ENCODE measurements at regions not wholly inside any gene's neighbourhood (a gene's known extent, or its start where the extent isn't known, plus 50 kb on each side); places are given as distances from the start of the nearest gene placed in this dataset.

DNA sequence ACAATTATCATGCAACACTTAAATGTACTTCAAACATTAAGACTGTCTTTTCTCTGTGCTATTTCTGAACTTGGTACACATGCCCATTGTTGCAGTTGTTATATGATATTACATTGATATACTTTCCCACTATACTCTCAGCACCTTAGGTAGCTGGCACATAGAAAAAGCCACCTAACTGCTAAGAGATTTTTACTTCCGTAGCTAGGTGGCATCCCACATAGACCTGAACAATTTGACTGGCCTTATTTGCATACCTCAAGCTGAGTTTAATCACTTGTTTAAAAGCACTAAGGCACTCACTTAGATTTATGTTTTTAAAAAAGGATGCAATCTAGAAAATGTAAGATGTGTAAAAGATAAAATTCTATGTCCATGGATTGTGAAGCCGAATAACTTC, 194.2 kb downstream of the POU4F1 start:
- no peaks in the 10 kb centered on the region for H3K36me3 ChIP-seq (ENCODE audit: insufficient read depth, low read length)
- intact Hi-C loops (cut with DNase I, micrococcal nuclease), result no loop called here
- H3K9me3 ChIP-seq (ENCODE audit: control insufficient read depth in 1 of 2, insufficient read depth in 1 of 2, low read length in 2 of 2), result peaks cover 0 to 5% of the 10 kb centered on the region in 2 experiments
- DNase-seq, result no peak
- ChIA-PET POLR2A (no interaction called here), CTCF (no interaction called here)
- H3K4me1 Mint-ChIP-seq (ENCODE audit: low read depth), result no peaks in the 10 kb centered on the region
- no peak for ATAC-seq (ENCODE audit: poor library complexity)
- H3K9me3 Mint-ChIP-seq, result no peaks in the 10 kb centered on the region
- no peak overlapping the region for H3K27ac ChIP-seq (ENCODE audit: low read depth in 1 of 2, low read length in 2 of 2)
- H3K27me3 ChIP-seq (ENCODE audit: control insufficient read depth in 1 of 2, insufficient read depth in 2 of 2, low read length in 2 of 2), result no peaks in the 10 kb centered on the region
- no peak overlapping the region for H3K4me3 ChIP-seq (ENCODE audit: low read length)
- H3K36me3 Mint-ChIP-seq (ENCODE audit: low read depth), result no peaks in the 10 kb centered on the region
- H3K27me3 Mint-ChIP-seq, result peaks cover 9% of the 10 kb centered on the region
- H3K4me3 Mint-ChIP-seq, result no peak overlapping the region
- H3K4me1 ChIP-seq (ENCODE audit: insufficient read depth, low read length), result no peaks in the 10 kb centered on the region
- no peak overlapping the region for H3K27ac Mint-ChIP-seq
- TF ChIP-seq, protein P1, sequence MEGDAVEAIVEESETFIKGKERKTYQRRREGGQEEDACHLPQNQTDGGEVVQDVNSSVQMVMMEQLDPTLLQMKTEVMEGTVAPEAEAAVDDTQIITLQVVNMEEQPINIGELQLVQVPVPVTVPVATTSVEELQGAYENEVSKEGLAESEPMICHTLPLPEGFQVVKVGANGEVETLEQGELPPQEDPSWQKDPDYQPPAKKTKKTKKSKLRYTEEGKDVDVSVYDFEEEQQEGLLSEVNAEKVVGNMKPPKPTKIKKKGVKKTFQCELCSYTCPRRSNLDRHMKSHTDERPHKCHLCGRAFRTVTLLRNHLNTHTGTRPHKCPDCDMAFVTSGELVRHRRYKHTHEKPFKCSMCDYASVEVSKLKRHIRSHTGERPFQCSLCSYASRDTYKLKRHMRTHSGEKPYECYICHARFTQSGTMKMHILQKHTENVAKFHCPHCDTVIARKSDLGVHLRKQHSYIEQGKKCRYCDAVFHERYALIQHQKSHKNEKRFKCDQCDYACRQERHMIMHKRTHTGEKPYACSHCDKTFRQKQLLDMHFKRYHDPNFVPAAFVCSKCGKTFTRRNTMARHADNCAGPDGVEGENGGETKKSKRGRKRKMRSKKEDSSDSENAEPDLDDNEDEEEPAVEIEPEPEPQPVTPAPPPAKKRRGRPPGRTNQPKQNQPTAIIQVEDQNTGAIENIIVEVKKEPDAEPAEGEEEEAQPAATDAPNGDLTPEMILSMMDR (IDR thresholded peaks at IDR 0.05), result no peak

DNA sequence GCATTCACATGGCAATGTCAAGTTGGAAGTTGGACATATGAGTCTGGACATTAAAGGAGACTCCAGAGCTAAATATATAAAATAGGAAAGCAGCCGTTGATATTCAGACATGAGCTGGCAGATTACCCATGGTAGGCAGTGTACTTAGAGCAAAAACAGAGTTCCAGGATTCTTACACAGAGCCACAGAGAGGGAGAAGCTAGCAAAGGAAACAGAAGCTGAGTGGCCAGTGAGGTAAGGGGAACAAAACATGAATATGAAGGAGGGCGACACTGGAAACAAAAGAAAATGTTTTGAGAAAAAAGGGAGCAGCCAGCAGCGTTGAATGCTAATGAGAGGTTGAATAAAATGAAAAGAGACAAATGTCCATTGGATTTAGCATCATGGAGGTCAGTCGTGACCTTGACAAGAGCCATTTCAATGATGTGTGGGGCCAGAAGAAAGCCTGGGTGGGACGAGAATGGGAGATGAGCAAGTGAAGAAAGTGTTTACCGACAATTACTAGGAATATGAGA, 198.4 kb downstream of the POU4F1 start:
- no peak overlapping the region for H3K4me3 Mint-ChIP-seq
- no peaks in the 10 kb centered on the region for H3K9me3 ChIP-seq (ENCODE audit: control insufficient read depth in 1 of 2, insufficient read depth in 1 of 2, low read length in 2 of 2)
- TF ChIP-seq, protein P1 (IDR thresholded peaks at IDR 0.05), result no peak
- DNase-seq (no peak), ATAC-seq (ENCODE audit: poor library complexity) (no peak)
- no peaks in the 10 kb centered on the region for H3K27me3 ChIP-seq (ENCODE audit: control insufficient read depth in 1 of 2, insufficient read depth in 2 of 2, low read length in 2 of 2)
- intact Hi-C loops (cut with DNase I, micrococcal nuclease), result no loop called here
- peaks cover 14% of the 10 kb centered on the region for H3K27me3 Mint-ChIP-seq
- H3K4me3 ChIP-seq (ENCODE audit: low read length), result no peak overlapping the region
- H3K27ac ChIP-seq (ENCODE audit: low read depth in 1 of 2, low read length in 2 of 2), result no peak overlapping the region
- no peaks in the 10 kb centered on the region for H3K36me3 Mint-ChIP-seq (ENCODE audit: low read depth)
- no peak overlapping the region for H3K27ac Mint-ChIP-seq
- no peaks in the 10 kb centered on the region for H3K4me1 ChIP-seq (ENCODE audit: insufficient read depth, low read length)
- H3K4me1 Mint-ChIP-seq (ENCODE audit: low read depth), result no peaks in the 10 kb centered on the region
- no peaks in the 10 kb centered on the region for H3K9me3 Mint-ChIP-seq
- POLR2A ChIA-PET, result no interaction called here
- H3K36me3 ChIP-seq (ENCODE audit: insufficient read depth, low read length), result no peaks in the 10 kb centered on the region
- CTCF ChIA-PET, result no interaction called here

DNA sequence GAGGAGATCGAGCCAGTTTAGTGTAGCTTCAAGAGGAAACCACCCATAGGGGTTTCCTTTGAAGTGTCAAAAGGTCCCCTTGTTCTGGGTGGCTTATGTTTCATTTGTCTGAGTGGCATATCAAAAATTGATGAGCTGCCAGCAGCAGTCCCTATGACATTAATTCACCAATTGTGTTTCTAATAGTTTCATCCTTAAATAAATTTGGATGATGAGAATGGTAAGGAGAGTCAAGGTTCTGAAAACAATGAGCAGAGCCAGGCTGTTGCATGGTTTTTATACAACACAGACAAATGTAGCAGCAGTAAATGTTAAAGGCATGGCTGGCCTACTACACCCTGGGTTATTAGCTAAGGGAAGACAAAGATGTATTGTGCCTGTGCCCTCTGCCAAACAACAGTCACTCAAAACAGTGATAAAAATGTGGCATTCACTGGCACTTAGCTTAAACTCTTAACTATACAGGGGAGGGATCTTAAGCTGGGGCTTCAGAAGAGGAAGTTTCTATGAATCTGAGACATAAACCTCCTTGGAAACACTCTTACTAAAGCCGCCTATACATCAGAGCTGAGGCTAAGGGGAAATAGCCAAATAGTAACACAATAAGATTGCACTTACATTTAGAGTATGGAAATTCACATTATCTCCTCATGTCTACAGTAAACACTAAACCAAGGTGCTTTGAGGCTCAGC, 200.5 kb downstream of the POU4F1 start:
- peaks cover 14% of the 10 kb centered on the region for H3K27me3 Mint-ChIP-seq
- TF ChIP-seq, protein P1 (IDR thresholded peaks at IDR 0.05), result no peak
- CTCF ChIA-PET, result interaction anchor here (0.7 kb wide), 1 partner anchor 29 kb away, joined by 3 read pairs; no protein-coding TSS in a partner anchor
- H3K4me1 Mint-ChIP-seq (ENCODE audit: low read depth), result no peaks in the 10 kb centered on the region
- Histone ChIP-seq H3K36me3 (ENCODE audit: insufficient read depth, low read length) (no peaks in the 10 kb centered on the region), H3K9me3 (ENCODE audit: control insufficient read depth in 1 of 2, insufficient read depth in 1 of 2, low read length in 2 of 2) (no peaks in the 10 kb centered on the region), H3K27me3 (ENCODE audit: control insufficient read depth in 1 of 2, insufficient read depth in 2 of 2, low read length in 2 of 2) (no peaks in the 10 kb centered on the region), H3K27ac (ENCODE audit: low read depth in 1 of 2, low read length in 2 of 2) (no peak overlapping the region), H3K4me3 (ENCODE audit: low read length) (no peak overlapping the region), H3K4me1 (ENCODE audit: insufficient read depth, low read length) (no peaks in the 10 kb centered on the region)
- POLR2A ChIA-PET, result no interaction called here
- ATAC-seq (ENCODE audit: poor library complexity) (no peak), DNase-seq (no peak)
- intact Hi-C loops (cut with DNase I, micrococcal nuclease), result no loop called here
- H3K27ac Mint-ChIP-seq, result no peak overlapping the region
- no peak overlapping the region for H3K4me3 Mint-ChIP-seq
- no peaks in the 10 kb centered on the region for H3K9me3 Mint-ChIP-seq
- no peaks in the 10 kb centered on the region for H3K36me3 Mint-ChIP-seq (ENCODE audit: low read depth)

Data from CD4-positive, alpha-beta T cell (primary cell).